GOT3 (cell line): ENCODE measurements at regions not wholly inside any gene's neighbourhood (a gene's known extent, or its start where the extent isn't known, plus 50 kb on each side); places are given as distances from the start of the nearest gene placed in this dataset.
"Not testable (repeated sequence)": the region's sequence is repeated elsewhere in the genome, so short reads cannot be mapped to it uniquely, and the experiment has no call there.

Experiments
- DNase-seq: peaks from one replicate; lab custom pipeline; 2025; ENCODE audit warnings: mixed read lengths; lab: John Stamatoyannopoulos, UW

DNA sequence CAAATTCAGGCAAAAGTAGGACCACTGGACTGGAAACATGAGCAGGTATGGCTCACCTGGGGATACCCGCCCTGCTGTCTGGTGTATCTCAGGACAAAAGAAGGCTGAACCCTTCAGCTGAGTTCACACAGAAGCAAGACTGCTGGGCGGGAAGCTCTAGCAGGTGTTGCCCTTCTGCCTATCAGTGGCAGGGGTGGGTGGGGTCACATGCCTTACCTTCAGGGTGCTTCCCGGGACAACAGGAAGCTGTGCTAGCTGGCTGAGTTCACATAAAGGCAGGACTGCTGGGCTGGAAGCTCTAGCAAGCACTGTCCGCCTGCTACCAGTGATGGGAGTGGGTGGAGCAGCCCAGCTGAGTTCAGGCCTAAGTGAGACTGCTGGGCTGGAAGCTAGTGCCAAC, 498.8 kb upstream of the ZNF608 start:
- DNase-seq = no peak

DNA sequence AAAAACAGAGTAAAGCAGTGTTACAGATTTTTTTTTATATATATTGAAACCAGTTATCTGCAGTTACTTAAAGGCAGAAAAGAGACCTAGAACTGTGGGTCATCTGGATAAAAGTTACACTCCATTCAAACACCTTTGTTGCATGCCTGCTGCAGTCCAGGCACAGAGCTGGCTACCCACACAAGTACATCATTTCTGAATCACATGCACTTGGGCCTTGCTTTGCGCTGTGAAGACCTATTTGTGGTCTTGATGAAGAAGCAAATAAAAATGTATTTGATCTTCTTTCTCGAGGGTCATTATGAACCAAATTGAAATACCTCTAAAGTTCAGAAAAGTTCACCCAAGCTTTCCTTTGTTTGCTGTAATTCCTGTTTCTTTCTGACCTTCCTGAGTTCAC, 503.0 kb upstream of the ZNF608 start:
- no peak for DNase-seq

DNA sequence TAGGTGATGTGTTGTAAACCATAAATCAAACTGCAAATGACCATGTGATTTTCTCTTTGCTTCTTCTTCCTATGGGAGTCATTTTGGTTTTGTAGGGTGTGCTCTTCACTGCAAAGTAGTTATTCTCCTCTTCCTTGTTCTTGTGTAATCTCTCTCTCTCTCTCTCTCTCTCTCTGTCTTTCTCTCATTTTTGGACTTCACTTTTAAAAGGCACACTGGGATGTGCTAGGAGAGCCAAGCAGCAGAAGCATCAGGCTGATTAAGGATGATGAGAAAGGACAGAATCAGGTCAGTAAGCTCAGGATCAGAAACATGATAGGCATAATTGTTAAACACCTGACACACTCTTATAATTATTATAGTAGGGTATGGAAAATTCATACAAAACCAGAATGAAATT, 505.3 kb upstream of the ZNF608 start:
- DNase-seq = no peak

DNA sequence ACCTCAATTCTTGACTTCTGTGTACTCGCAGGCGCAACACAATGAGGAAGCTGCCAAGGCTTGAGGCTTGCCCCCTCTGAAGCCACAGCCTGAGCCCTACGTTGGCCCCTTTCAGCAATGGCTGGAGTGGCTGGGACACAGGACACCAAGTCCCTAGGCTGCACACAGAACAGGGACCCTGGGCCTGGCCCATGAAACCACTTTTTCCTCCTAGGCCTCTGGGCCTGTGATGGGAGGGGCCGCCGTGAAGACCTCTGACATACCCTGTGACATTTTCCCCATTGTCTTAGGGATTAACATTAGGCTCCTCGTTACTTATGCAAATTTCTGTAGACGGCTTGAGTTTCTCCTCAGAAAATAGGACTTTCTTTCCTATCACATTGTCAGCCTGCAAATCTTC, 507.2 kb upstream of the ZNF608 start:
- DNase-seq = not testable (repeated sequence)

DNA sequence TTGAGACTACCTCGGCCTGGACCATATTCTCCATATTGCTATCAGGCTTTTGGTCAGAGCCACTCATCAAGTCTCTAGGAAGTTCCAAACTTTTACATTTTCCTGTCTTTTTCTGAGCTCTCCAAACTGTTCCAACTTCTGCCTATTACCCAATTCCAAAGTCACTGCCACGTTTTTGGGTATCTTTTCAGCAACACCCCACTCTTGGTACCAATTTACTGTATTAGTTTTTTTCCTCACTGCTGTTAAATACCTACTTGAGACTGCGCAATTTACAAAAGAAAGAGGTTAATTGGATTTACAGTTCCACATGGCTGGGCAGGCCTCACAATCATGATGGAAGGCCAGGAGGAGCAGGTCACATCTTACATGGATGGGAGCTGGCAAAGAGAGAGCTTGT, 507.8 kb upstream of the ZNF608 start:
- DNase-seq = no peak

DNA sequence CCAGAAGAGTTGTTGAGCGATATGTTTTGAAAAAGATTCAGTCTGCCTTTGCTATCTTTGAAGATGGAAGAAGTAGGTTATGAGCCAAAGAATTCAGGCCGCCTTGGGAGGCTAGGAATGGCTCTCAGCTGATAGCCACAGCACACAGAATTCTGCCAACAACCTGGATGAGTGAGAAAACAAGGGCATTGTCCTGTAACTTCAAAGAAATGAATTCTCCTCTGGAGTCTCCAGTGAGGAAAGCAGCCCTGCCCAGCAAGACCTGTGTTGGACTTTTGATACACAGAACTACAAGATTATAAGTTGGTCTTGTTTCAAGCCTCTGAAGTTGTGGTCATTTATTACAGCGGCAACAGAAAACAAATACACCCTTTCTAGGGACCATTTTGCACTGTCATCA, 509.9 kb upstream of the ZNF608 start:
- no peak for DNase-seq

DNA sequence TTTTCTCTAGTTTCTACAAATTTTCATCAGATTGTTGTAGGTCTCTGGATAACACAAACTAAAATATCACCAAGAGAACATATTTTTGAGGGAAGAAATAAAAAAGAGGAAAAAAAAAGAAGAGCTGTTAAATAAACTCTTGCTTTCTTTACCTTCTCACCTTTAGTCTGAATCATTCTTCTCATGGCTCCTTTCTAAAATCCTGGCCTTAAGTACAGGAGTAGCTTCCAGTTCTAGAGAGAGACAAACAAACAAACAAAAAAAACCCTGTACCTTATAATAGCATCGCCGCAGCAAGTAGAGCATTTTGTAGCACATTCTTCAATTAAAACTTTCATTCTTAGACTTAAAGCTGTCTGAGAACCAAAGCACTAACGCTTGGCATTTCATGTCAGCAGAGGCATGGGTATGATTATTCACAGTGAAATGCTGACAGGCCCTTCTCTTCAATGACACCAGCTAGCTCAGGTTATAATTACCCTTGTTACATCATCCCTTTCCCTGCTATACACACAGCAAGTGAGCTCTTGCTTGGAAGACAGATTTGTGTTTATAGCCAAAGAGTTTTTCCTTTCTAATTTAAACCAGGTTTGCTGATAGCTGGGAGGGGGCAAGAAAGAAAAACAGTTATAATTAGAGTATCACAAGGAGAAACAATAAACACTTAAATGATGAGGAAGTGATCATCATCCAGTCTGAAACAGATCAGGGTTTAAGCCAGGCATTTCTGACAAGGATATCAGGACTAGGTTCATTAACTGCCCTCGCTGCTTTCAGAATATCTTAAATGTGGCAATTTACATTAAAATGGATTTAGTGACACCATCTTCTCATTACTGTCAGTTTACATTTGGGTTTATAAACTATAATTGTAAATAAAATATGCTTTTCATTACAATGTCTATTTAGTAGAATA, 510.9 kb upstream of the ZNF608 start:
- no peak for DNase-seq

DNA sequence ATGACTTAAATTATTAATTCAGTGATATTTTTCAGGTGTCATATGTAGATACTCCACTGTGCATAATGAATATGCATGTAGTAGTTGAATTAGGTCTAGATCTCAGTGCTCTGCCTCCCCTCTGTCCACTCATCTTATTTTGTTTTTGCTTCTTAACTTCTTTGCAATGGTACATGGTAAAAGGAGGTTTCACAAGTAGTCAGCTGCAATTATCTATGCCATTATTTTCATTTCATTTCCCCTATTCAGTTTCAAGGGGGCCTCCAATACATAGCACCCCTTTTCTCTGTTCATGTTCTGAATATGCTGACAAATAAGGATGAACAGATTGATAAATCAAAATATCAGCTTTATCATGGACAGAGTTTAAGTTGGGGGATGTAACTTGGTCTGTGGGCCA, 511.6 kb upstream of the ZNF608 start:
- no peak for DNase-seq

DNA sequence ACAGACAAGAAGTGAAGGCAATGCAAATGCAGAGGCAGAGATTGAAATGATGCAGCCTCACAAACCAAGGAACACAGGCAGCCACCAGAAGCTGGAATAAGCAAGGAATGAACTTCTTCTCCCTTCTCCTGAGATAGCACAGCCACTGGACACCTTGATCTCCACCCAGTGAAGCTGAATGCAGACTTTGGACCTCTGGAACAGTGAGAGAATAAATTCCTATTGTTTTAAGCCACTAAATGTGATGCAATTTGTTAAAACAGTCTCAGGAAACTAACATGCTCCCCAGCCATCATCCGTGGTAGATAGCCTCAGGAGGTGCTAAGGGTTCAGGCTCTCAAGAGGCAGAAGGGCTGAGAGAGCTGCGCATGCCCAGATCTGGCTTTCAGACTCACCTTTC, 512.2 kb upstream of the ZNF608 start:
- DNase-seq = no peak

DNA sequence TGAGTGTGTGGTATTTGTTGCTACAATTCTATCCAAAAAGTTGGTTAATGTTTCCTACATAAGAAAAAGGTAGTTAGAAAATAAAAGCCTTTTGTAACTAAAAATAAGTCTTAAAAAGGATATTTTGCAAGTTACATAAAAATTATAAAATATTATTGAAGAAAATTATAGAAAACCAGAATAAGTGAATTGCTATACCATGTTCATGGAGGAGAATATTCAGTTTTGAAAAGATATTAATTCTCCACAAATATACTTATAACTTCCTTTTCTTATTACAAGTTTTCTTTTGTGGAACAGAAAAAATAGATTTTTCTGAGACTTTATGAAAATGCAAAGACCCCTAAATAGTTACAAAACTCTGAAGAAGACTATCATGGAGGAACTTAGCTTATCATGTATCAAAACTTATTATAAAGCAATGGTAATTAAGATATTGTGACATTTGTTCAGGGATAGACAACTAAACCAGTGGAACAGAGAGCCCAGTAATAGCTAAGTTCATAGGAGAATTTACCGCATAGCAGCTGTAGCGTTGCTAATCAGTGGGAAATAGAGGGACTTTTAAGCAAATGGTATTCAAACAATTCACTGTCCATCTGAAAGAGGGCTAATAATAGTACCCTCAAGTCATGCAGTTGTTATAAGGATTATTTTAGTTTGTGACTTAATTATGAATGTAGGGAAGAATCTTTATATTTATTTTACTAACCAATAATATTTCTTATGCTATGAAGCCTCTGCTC, 515.2 kb upstream of the ZNF608 start:
- no peak for DNase-seq

DNA sequence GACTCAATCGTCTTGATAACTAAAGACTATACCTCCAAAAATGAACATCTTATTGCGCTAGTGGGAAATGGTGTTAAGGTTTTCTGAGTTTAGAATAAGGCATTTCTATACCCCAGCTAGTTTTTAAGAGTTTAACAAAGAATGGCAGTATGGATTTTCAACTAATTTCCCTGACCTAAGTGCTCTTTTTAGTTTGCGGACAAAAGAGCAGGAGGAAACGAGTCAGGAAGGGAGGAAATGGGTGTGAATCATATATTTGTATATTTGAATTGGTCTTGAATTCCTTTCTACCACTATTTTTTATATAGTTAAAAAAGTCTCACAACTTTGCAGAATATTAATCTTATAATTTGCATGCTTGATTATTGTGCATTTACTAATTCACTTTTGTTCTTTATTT, 516.3 kb upstream of the ZNF608 start:
- DNase-seq = no peak

DNA sequence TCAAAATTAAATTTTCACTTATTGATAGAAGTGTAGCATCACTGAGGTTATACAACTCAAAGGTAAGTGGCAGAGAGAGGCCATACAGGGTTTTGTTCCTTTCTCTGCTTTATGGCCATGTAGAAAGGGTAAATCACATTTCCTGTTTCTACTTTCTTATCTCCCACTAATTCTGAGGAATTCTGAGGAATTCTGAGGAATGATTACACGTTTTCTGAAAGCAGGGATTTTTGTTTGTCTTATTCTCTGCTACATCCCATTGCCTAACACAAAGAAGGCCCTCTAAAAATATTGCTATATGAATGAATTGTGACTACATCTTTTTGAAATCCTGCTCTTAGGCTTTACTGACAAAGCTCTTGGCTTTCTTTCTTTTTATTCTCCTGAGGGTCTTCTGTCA, 516.9 kb upstream of the ZNF608 start:
- no peak for DNase-seq

DNA sequence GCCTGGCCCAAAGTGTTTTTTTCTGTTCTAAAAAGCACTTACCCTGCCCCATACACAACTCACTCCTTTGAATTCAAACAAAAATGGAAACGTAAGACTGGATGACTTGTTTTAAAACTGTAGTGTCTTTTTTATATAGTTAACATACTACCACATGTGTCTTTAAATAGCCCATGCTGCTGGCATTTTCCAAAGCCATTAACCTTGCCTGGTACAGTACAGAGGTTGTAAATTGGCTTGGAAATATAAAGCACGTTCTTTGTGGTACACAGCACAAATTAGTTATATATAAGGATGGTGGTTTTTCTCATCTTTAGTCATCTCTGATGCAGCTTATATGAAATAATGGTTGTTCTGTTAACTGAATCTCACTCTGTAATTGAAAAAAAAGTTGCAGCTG, 519.7 kb upstream of the ZNF608 start:
- no peak for DNase-seq

DNA sequence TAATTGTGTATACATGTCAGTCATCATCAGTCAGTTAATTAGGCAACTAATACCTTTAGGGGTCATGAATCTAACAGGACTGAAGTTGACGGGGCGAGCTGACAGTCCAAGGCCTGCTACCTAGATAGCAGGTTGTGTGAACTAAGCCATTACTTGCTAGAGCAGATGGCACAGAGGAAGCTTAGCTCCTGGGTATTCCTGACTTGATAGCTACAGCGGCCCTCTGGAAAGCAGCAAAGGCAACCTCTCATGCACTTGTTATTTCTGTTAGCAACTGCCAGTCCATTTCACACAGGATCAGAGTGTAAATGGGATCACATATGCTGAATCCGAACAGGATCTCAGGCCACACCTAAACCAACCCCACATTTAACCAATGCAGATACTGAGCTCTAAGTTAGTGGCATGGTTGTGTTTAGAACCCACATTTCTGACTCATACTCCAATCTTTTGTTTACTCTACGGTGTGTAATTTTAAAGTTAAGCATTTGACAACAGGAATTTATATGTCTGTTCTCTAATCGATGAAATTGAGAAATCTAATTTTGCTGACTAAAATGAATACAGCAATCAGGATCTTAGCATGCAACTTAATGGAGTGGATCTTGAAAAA, 521.3 kb upstream of the ZNF608 start:
- no peak for DNase-seq

DNA sequence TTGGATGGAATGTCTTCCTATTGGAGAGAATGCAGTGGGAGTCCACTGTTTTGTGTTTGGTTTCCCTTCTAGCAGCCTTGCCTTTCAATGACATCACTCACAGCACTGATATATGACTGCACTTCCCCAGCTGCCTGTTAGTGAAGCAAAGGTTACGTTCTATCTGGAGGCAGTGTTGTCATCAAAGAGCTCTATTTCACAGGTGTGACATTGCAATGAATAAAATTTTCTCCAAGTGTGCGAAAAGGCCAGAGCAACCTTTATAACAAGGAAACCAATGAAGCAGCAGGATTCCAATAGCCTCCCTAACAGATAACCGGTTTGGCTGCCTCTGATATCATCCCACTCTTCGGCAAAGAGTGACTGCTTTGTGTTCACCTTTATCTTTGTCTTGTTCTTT, 523.5 kb upstream of the ZNF608 start:
- DNase-seq = no peak

DNA sequence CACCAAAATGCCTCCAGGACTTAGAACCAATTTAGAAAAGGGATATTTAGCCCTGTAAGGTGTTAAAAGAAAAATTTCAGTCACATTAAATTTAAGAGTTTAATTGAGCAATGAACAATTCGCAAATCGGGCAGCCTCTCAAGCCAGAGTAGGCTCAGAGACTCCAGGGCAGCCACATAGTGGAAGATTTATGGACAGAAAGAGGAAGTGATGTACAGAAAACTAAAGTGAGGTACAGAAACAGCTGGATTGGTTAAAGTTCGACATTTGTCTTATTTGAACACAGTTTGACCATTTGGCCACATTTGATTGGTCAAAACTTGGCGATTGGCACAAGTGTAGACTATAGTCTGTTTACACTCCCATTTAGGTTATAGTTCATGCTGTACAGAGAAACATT, 525.9 kb upstream of the ZNF608 start:
- DNase-seq = no peak

DNA sequence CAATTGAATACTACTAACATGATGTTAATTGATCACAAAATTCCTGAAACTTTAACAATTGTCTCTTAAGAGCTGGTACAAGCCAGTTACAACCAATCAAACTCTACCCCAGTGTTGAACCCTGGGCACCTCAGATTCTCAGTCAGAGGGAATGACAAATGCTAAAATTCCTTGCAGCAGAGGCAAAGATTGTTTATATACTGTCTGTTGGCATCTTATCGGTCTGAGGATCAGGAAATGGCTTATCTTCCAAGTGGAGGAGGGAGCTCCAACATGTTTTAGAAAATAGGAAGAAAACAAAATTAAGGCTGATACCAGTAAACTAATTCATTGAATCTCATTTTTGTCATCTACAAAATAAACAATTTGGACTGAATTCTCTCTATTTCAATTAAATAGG, 527.8 kb upstream of the ZNF608 start:
- DNase-seq = no peak

DNA sequence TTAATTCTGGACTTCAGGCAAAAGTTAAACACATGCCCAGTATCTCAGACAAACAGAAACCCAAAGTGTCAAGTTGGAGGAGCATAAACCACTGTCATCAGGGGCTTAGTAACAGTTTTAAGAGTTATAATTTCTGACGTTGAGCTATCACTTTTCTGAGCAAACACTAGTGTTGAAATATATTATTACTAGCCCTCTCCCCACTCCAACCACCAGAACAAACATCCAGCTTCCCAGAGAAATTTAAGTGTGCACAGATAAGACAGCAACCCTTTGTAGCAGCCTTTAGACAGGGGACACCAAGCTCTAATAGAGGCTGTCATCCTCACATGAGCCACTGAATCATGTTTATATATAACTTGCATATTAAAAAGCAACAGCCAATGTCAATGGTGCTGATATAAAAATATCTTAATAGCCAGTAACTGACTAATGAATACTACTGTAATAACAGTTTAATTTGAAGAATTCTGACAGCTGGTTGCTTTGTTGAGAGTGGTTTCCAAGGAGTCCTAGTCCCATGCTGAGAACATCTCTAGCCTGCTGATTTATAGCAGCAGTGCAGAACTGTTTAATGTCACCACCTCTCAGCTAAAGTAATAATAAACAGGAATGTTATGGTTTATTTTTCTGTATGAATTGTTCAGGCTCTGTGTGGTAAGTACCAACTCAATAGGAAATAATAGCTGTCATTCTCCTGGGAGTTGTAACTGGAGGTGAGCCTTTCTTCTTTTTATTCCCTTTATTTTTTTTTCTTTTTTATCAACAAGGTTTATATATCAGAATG, 528.7 kb upstream of the ZNF608 start:
- no peak for DNase-seq

DNA sequence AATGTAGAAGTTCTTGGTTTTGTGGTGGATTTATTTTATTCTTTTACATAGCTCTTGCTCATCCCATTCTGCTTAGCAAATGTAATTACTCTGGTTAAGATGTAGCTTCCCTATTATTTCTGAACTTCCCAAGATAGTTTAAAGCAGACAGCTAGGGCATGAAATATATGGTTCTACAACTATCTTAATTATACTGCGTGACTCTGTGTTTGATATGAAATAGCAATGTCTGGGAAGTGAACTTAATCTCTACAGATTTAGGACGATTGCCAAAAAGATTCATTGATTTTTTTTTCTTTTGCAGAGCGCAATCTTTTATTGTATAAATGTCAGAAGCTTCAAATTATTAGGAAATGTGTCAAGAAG, 529.3 kb upstream of the ZNF608 start:
- no peak for DNase-seq

DNA sequence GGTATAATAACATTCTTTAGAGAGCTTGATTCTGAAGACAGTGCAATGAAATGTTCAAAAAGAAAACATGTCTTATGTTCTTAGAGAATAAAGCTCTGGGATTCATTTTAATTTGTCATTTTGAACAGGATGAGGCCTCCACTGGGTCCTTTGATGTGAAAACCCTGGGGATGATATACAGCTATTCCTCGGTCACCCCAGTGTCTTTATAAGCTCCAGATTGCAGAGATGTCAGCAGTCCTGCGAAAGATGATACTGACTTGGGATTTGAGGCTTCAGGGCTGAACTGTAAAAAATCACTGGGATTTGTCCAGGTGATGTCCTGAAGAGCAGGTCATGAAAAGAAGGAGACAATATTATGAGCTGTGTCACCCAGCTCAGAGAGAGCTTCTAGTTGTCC, 529.7 kb upstream of the ZNF608 start:
- no peak for DNase-seq

DNA sequence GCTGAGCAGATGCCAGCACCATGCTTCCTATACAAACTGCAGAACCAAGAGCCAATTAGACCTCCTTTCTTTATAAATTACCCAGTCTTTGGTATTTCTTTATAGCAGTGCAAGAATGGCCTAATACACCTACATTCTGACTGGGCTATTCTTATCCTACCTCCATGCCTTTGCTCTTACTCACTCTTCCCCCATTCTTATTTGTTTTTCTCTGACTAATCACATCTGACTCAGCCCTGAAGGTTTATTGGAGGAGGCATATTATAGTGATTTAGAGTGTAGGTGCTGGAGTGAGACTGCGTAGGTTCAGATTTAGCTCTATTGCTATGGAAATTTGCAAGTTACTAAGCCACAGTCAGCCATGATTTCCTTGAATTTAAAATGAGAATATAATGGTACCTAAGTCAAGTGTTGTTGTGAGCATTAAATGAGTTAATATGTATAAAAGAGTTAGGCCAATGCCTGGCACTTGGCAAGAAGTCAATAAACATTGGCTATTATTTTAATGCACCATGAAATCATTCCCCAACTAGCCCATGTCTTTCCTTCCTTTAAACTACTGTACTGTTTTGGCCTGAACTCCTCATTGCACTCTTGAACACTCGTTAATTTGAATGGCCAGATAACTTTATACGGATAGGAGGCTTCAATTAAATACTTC, 531.2 kb upstream of the ZNF608 start:
- no peak for DNase-seq

DNA sequence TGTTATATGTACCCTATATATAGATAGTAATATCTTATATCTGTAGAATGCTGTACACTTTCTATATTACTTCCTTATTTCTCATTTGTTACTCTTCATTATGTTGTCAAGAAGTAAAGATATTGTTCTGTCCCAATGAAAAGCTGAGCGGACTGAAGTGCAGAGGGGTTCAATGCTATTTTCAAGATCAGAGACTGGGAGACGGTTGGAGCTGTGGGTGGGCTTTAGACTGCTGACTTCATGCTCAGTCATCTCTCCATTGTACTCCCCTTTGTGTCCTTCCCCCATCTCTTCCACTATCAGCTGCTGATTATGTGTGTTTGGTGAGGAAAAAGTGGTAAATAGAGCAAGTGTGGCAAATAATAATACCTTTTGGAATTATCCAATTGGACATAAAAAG, 532.3 kb upstream of the ZNF608 start:
- DNase-seq = no peak
